ENCODE measurements at regions not wholly inside any gene's neighbourhood (a gene's known extent, or its start where the extent isn't known, plus 50 kb on each side); places are given as distances from the start of the nearest gene placed in this dataset.

DNA sequence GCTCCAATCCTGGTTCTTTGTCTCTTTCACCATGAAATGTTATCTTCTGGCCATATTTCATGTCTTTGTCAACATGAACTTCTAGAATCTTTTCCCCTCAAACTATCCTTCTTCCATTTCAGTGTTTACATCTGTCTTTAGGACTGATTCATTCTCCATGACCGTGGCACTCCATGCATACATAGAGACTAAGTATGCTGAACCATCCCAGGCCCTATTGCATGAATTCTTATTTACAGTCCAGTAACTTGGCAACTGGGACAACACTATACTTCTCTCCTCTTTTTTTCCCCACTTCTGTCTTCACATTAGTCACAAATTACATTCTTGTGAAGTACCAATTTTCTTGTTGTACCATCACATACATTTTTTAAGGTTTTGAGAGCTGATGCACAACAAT lies 109.8 kb upstream of the GALNT13 start:
- no peak overlapping the region for H2BK20ac ChIP-seq (ENCODE audit: low read length)
- H4K20me1 ChIP-seq (replicated peaks in 1 of 2; ENCODE audit: control insufficient read depth in 1 of 2, insufficient read depth in 2 of 2, low read length in 2 of 2), result no peaks in the 10 kb centered on the region
- FAIRE-seq, result no peak
- no peak for TF ChIP-seq CHD7 (IDR thresholded peaks at IDR 0.05; ENCODE audit: insufficient replicate concordance, low read length)

More for the DNA sequence above, 109.8 kb upstream of the GALNT13 start:
- H3K79me1 ChIP-seq (ENCODE audit: low read depth, low read length), result no peaks in the 10 kb centered on the region
- no peak overlapping the region for H3K4ac ChIP-seq (replicated peaks; ENCODE audit: insufficient read length, low read depth, low read length)
- no peaks in the 10 kb centered on the region for H3K23me2 ChIP-seq (ENCODE audit: low read depth, low read length)
- no peak overlapping the region for H4K91ac ChIP-seq (replicated peaks; ENCODE audit: insufficient read length, low read length)
- no peak overlapping the region for H3K23ac ChIP-seq (ENCODE audit: insufficient read length)
- no peaks in the 10 kb centered on the region for H3K36me3 ChIP-seq (ENCODE audit: control insufficient read depth in 2 of 4, insufficient read depth in 4 of 4, low read length in 3 of 4)
- H4K5ac ChIP-seq (ENCODE audit: insufficient read length, low read depth, low read length), result no peak overlapping the region
- CTCF ChIA-PET (ENCODE audit: partially characterized antibody), result interaction anchor here (1.1 to 1.6 kb wide), 2 partner anchors 8 to 614 kb away, joined by 3 to 10 read pairs; no protein-coding TSS in a partner anchor
- H3K9me3 ChIP-seq (ENCODE audit: insufficient read depth in 2 of 2, low read depth in 1 of 2, low read length in 1 of 2), result peaks cover 0 to 4% of the 10 kb centered on the region in 2 experiments; a peak in 3 of 4 replicates
- H2BK12ac ChIP-seq (ENCODE audit: low read depth, low read length), result no peak overlapping the region
- POLR2A ChIA-PET (ENCODE audit: partially characterized antibody), result no interaction called here
- H4K8ac ChIP-seq (ENCODE audit: extremely low read depth, insufficient read depth, low read length), result no peak overlapping the region
- no peak overlapping the region for H2BK120ac ChIP-seq (replicated peaks; ENCODE audit: low read depth, low read length)
- H2BK5ac ChIP-seq (ENCODE audit: low read depth, low read length), result no peak overlapping the region
- no peaks in the 10 kb centered on the region for H3K4me1 ChIP-seq (replicated peaks in 1 of 4; ENCODE audit: control insufficient read depth in 3 of 4, insufficient read depth in 4 of 4, low read length in 3 of 4)
- H3K14ac ChIP-seq (ENCODE audit: insufficient read length), result no peak overlapping the region
- H2AK5ac ChIP-seq (ENCODE audit: low read depth, low read length), result no peak overlapping the region
- H2AFZ ChIP-seq (ENCODE audit: low read length), result no peak overlapping the region
- H3K9ac ChIP-seq (replicated peaks in 1 of 4; ENCODE audit: extremely low read depth in 1 of 4, low read depth in 3 of 4, low read length in 3 of 4), result no peak overlapping the region
- no peaks in the 10 kb centered on the region for H3K79me2 ChIP-seq (ENCODE audit: control insufficient read depth in 1 of 2, insufficient read depth in 2 of 2, low read length in 2 of 2)
- no peak overlapping the region for H3K27ac ChIP-seq (ENCODE audit: low read depth, low read length)
- H3K27me3 ChIP-seq (replicated peaks in 1 of 4; ENCODE audit: control insufficient read depth in 3 of 4, extremely low read depth in 1 of 4, insufficient read depth in 3 of 4, low read length in 3 of 4), result no peaks in the 10 kb centered on the region
- H3K18ac ChIP-seq (ENCODE audit: extremely low read depth, low read length), result no peak overlapping the region
- H2BK15ac ChIP-seq (ENCODE audit: low read length), result no peak overlapping the region
- H3K56ac ChIP-seq (replicated peaks; ENCODE audit: insufficient read length, low read depth, low read length), result no peak overlapping the region
- WGBS, 2 experiments (ENCODE audit: extremely low coverage in 1 of 2, insufficient coverage in 1 of 2, insufficient read length in 1 of 2, insufficient replicate concordance in 2 of 2, low coverage in 1 of 2, low lambda C conversion rate in 2 of 2, missing lambda C conversion rate in 1 of 2), result 80% methylated on average over 1 of the region's 1 CpG; no CpG with 5 or more reads in 1 of the 2 experiments
- no peak overlapping the region for H3K4me3 ChIP-seq (ENCODE audit: extremely low read depth in 1 of 4, insufficient read depth in 2 of 4, low read depth in 3 of 4, low read length in 4 of 4)
- no peak for DNase-seq (ENCODE audit: low read depth in 1 of 2, low spot score in 2 of 2)
- no peak overlapping the region for H3K4me2 ChIP-seq (ENCODE audit: insufficient read depth in 1 of 2, low read depth in 2 of 2, low read length in 2 of 2)
